Gastroesophageal sphincter (tissue), 4 donors: ENCODE measurements at regions not wholly inside any gene's neighbourhood (a gene's known extent, or its start where the extent isn't known, plus 50 kb on each side); places are given as distances from the start of the nearest gene placed in this dataset.

Experiments used
- ATAC-seq: fragments of 150-250 bp; one replicate; pipeline ENCODE4 v1.9.1; 2016; ENCODE audit warnings: mild to moderate bottlenecking, moderate library complexity
- H3K27ac ChIP-seq, 4 donors: fragments of 200-600 bp; sonication (generic) in 3 of 4; 1 replicate in 3 of 4; 2 replicates in 1 of 4; pipeline ENCODE4 v1.5.1; 2016 to 2019
- H3K27me3 ChIP-seq: fragments of 200-600 bp; sonication (generic); one replicate; pipeline ENCODE4 v1.5.1; 2019
- H3K36me3 ChIP-seq, 2 donors: fragments of 200-600 bp; sonication (generic); one replicate each; pipeline ENCODE4 v1.5.1; 2019; ENCODE audit warnings: control low read depth in 1 of 2
- H3K4me1 ChIP-seq, 3 donors: fragments of 200-600 bp; sonication (generic); 1 replicate in 2 of 3; 2 replicates in 1 of 3; pipeline ENCODE4 v1.5.1; 2016 to 2019; ENCODE audit warnings: control low read depth in 2 of 3
- H3K4me3 ChIP-seq, 2 donors: fragments of 200-600 bp; sonication (generic); one replicate each; pipeline ENCODE4 v1.5.1; 2019; ENCODE audit warnings: mild to moderate bottlenecking in 1 of 2, moderate library complexity in 1 of 2
- H3K9me3 ChIP-seq, 3 donors: fragments of 200-600 bp; sonication (generic); one replicate each; pipeline ENCODE4 v1.5.1; 2017 to 2019; ENCODE audit warnings: control low read depth in 2 of 3
- CTCF ChIP-seq, 4 experiments: fragments of 200-600 bp in 2 of 4; fragments of 450-650 bp in 2 of 4; sonication (generic) in 1 of 4; IDR thresholded peaks; one replicate each; pipeline ENCODE4 v1.5.1; 2017 to 2019; ENCODE audit warnings: antibody characterized with exemption in 4 of 4, mild to moderate bottlenecking in 2 of 4, moderate library complexity in 2 of 4
- EP300 ChIP-seq: sonication (generic); formaldehyde crosslinking; IDR thresholded peaks from one replicate; pipeline ENCODE4 v1.6.1; 2017; ENCODE audit warnings: antibody characterized with exemption, mild to moderate bottlenecking
- POLR2A ChIP-seq, 2 donors: fragments of 450-650 bp; IDR thresholded peaks; one replicate each; pipeline ENCODE4 v1.6.1; 2017; ENCODE audit warnings: antibody characterized with exemption in 2 of 2, mild to moderate bottlenecking in 2 of 2, moderate library complexity in 1 of 2
- POLR2AphosphoS5 ChIP-seq: sonication (generic); formaldehyde crosslinking; IDR thresholded peaks from one replicate; pipeline ENCODE4 v1.6.1; 2017; ENCODE audit warnings: antibody characterized with exemption
- WGBS, 2 donors: methylation state at CpG; one replicate each; pipeline ENCODE4 v1.1.5; 2018; ENCODE audit warnings: low coverage in 1 of 2; 5-methylcytosine and 5-hydroxymethylcytosine counted together

GRCh38 chr3:107950417-107950816 is 140.4 kb downstream of the CD47 start:
- ATAC-seq = no peak
- TF ChIP-seq CTCF (IDR thresholded peaks at IDR 0.05) (no peak), EP300 (no peak), POLR2A (IDR thresholded peaks at IDR 0.05) (no peak), POLR2AphosphoS5 (no peak)
- 82 to 100% methylated on average over 2 of the region's 2 CpGs for WGBS, 2 donors

GRCh38 chr3:107949394-107949970 is 141.3 kb downstream of the CD47 start:
- ATAC-seq = no peak
- no peaks in the 10 kb centered on the region for H3K27me3 ChIP-seq
- 68 to 69% methylated on average over 3 of the region's 3 CpGs for WGBS, 2 donors
- H3K4me1 ChIP-seq = peaks cover 0 to 7% (median 5%) of the 10 kb centered on the region in 3 donors
- no peaks in the 10 kb centered on the region for H3K36me3 ChIP-seq
- H3K9me3 ChIP-seq = no peaks in the 10 kb centered on the region
- no peak overlapping the region for H3K27ac ChIP-seq
- TF ChIP-seq POLR2A (IDR thresholded peaks at IDR 0.05) = no peak
- no peak for TF ChIP-seq POLR2AphosphoS5
- H3K4me3 ChIP-seq = no peak overlapping the region

More at GRCh38 chr3:107950417-107950816, 140.4 kb downstream of the CD47 start:
- Histone ChIP-seq H3K4me1 (peaks cover 0 to 7% (median 5%) of the 10 kb centered on the region in 3 donors), H3K4me3 (no peak overlapping the region), H3K27me3 (no peaks in the 10 kb centered on the region), H3K27ac (no peak overlapping the region), H3K36me3 (no peaks in the 10 kb centered on the region), H3K9me3 (no peaks in the 10 kb centered on the region)

- ATAC-seq = no peak
- peaks cover 0 to 7% (median 5%) of the 10 kb centered on the region in 3 donors for H3K4me1 ChIP-seq
These were observed 143.6 kb downstream of the CD47 start for GRCh38 chr3:107947203-107947602.

GRCh38 chr3:107946700-107947099 is 144.1 kb downstream of the CD47 start:
- no peaks in the 10 kb centered on the region for H3K27me3 ChIP-seq
- no peak overlapping the region for H3K27ac ChIP-seq
- ATAC-seq = no peak
- H3K9me3 ChIP-seq = no peaks in the 10 kb centered on the region
- peaks cover 0 to 6% (median 5%) of the 10 kb centered on the region in 3 donors for H3K4me1 ChIP-seq
- 40% methylated on average over 1 of the region's 1 CpG; no CpG with 5 or more reads in 1 of the 2 donors for WGBS, 2 donors
- no peak for TF ChIP-seq POLR2A (IDR thresholded peaks at IDR 0.05)
- TF ChIP-seq EP300 = no peak
- no peak for TF ChIP-seq CTCF (IDR thresholded peaks at IDR 0.05)
- TF ChIP-seq POLR2AphosphoS5 = no peak
- H3K36me3 ChIP-seq = no peaks in the 10 kb centered on the region
- no peak overlapping the region for H3K4me3 ChIP-seq

More at GRCh38 chr3:107947203-107947602, 143.6 kb downstream of the CD47 start:
- Histone ChIP-seq H3K9me3 (no peaks in the 10 kb centered on the region), H3K4me3 (no peak overlapping the region), H3K36me3 (no peaks in the 10 kb centered on the region), H3K27ac (no peak overlapping the region), H3K27me3 (no peaks in the 10 kb centered on the region)
- TF ChIP-seq EP300 = no peak
- TF ChIP-seq CTCF (IDR thresholded peaks at IDR 0.05) = no peak
- TF ChIP-seq POLR2A (IDR thresholded peaks at IDR 0.05) = no peak
- no peak for TF ChIP-seq POLR2AphosphoS5

- Histone ChIP-seq H3K4me1 (peaks cover 0 to 9% (median 0%) of the 10 kb centered on the region in 3 donors), H3K27me3 (no peaks in the 10 kb centered on the region), H3K4me3 (no peak overlapping the region), H3K36me3 (no peaks in the 10 kb centered on the region), H3K9me3 (no peaks in the 10 kb centered on the region), H3K27ac (no peak overlapping the region)
- no peak for ATAC-seq
- TF ChIP-seq CTCF (IDR thresholded peaks at IDR 0.05) = no peak
- no peak for TF ChIP-seq EP300
- TF ChIP-seq POLR2A (IDR thresholded peaks at IDR 0.05) = no peak
- no peak for TF ChIP-seq POLR2AphosphoS5
- WGBS, 2 donors = 80 to 100% methylated on average over 1 of the region's 1 CpG
These were observed 145.3 kb downstream of the CD47 start for GRCh38 chr3:107945417-107946094.
